GM12872 (cell line): ENCODE measurements at regions not wholly inside any gene's neighbourhood (a gene's known extent, or its start where the extent isn't known, plus 50 kb on each side); places are given as distances from the start of the nearest gene placed in this dataset.

Experiments used
- TF ChIP-seq, protein P1 (sequence below): IDR thresholded peaks from 3 replicates; pipeline ENCODE4 v1.5.1; 2011; ENCODE audit warnings: low read depth, mild to moderate bottlenecking, low read length, moderate library complexity; ENCODE audit not compliant: insufficient read depth

DNA sequence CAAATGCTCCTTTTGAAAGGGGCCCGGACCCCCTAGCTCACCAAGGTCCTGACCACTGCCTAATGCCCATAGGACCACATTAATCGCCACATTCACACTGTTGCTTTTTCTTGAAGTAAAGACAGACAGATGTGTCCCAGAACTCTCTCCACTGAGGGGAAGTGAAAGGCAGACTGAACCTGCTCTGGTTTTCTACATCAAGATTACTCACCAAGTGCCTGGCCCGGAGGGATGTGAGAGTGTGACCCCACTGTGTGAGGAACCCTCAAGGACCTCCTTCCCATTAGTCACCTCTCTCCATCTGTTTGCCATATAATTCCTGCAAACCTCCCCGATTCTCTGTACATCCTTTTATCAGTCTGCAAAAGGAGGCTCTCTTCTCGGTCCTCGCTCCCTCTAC lies 381.5 kb downstream of the OMA1 start:
- TF ChIP-seq, protein P1, sequence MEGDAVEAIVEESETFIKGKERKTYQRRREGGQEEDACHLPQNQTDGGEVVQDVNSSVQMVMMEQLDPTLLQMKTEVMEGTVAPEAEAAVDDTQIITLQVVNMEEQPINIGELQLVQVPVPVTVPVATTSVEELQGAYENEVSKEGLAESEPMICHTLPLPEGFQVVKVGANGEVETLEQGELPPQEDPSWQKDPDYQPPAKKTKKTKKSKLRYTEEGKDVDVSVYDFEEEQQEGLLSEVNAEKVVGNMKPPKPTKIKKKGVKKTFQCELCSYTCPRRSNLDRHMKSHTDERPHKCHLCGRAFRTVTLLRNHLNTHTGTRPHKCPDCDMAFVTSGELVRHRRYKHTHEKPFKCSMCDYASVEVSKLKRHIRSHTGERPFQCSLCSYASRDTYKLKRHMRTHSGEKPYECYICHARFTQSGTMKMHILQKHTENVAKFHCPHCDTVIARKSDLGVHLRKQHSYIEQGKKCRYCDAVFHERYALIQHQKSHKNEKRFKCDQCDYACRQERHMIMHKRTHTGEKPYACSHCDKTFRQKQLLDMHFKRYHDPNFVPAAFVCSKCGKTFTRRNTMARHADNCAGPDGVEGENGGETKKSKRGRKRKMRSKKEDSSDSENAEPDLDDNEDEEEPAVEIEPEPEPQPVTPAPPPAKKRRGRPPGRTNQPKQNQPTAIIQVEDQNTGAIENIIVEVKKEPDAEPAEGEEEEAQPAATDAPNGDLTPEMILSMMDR: no peak

DNA sequence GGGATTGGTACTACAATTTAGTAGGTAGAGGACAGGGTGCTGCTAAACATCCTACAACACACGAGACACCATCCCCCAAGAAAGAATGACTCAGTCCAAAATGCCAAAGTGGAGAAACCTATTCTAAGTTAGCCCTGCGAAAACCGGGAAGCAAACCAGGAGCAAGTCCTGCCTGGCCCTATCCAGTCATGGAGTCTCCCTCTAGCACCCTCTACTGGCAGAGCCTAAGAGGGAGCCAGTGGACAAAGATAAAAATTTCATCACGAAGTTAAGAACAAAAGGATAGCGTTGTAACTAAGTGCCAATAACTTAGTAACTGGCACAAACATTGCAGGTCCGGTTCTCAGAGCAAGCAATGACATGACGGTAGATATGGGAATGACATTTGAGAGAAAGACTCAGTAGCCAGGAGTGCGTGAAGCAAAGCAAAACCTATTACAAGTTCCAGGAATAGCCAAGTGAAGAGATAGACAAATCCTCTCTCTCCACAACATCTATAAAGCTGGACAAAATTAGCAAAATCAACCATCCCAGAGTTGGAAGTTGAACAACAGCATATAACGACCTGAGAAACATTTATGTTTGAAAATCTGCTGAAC lies 383.5 kb downstream of the OMA1 start:
- TF ChIP-seq, protein P1: peak; percentile 87

DNA sequence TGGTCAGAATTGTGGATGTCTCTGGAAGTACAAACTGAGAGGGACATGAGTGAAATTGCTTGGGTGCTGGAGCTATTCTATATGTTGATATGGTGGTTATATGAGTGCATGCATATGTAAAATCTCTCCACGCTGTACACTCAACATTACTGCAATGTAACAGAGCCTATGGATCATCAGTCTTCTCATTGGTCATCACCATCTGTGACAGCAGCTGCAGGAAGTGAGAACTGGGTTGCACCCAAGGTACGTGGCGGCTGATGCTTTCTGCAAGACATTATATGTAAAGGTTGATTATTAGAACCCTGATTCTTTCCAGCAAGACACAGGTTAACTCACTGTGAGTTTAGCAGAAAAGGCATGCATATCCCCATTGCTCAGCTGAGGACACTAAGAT lies 387.1 kb downstream of the OMA1 start:
- TF ChIP-seq, protein P1: no peak

DNA sequence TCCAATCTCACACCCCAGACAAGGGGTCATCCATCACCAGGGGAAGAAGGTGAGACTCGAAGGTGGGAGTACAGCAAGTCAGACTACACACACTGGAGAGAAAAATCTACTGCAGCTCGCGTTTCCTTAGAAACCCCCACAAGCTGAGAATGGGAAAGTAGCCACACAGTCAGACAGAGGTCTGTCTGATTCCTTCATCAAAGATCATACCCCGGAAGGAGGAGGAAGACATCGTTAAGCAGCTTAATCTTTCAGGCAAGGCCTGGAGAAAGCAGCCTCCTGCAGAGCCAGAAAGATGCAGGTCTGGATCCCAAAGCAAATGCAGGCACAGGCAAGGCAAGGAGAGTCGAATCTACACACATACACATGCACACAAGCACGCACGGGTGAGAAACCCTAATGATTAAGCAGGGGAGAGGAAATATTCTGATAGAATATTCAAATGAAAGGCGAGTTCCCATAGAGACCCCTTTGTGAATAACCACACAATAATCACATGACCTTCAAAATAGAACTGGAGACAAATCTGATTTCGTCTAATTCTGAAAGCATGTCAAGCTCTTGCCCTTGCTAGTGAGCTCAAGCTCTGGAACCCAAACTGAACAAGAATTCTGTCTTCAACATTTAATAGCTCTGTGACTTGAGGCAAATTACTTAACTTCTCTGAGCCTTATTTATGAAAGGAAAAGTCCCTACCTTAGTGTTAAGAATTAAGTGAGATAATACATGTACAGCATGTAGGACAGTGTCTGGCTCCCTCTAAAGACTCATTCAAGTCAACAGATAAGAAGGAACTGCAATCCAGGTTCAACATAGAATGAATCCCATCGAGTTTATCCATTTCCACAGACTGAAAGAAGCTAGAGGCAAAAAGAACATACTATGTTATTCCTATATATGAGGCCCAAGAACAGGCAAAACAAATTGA lies 387.8 kb downstream of the OMA1 start:
- TF ChIP-seq, protein P1: no peak

DNA sequence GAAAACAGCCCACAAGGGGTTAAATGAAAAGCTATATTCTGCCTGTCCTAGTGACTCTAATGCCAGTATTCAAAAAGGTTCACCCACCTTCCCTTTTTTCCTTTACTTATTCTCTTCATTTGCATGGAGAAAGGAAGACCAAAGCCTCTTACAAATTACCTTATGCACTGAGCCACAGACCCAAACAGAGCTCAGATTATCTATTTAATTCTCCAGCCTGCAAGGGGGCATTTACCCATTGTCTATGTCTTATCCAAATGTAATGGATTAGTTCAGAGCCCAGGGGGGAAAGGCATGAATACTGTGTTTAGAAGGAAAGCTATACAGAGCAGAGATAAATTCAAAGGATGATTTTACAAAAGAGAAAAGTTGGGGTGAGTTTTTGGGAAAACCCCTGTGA lies 388.5 kb downstream of the OMA1 start:
- TF ChIP-seq, protein P1: no peak

DNA sequence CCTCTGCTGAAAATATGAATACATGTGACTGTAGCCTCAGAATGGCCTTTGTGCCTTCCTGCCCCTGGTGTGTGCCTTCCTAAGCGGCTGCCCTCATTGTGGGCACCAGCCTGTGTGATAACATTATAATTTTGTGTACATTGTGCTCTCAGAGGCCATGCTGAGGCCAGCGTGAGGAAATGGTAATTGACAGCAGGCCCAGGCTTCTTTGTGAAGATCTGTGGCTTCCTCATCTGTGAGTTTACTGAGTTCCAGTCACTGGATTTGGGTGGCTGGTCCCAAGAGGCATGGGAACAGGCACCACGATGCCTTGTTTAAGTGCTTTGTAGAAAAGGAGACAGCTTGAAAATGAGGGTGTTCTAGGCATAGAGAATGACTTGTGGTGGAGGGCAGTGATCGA lies 389.3 kb downstream of the OMA1 start:
- TF ChIP-seq, protein P1: no peak

DNA sequence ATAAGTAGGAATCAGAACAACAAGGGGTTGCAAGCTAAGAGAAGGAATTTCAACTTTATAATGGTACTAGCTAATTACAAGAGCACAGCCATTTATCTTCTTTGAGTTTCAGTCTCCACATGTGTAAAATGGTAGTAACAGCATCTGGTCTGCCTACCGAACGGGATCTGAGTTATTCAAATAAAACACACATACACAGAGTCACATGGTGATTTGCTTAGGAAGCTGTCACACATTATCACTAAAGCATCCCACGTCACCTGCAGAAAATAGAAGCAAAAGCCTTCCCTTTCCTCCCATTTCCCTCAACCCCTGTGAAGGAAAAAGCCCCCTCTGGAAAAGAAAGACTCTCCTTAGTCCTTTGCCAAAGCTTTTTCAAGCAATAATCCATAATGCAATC lies 389.7 kb downstream of the OMA1 start:
- TF ChIP-seq, protein P1: no peak
